ENCODE measurements at regions not wholly inside any gene's neighbourhood (a gene's known extent, or its start where the extent isn't known, plus 50 kb on each side); places are given as distances from the start of the nearest gene placed in this dataset.
"Not testable (repeated sequence)": the region's sequence is repeated elsewhere in the genome, so short reads cannot be mapped to it uniquely, and the experiment has no call there.

- no peak for DNase-seq (ENCODE audit: extremely low read depth in 1 of 11, low read depth in 9 of 11, low spot score in 4 of 11)
Measured at GRCh38 chr6:125568609-125569008, 180.8 kb upstream of the HEY2 start.

GRCh38 chr6:125570526-125570925 is 178.9 kb upstream of the HEY2 start:
- no peak for DNase-seq (ENCODE audit: extremely low read depth in 1 of 11, low read depth in 9 of 11, low spot score in 4 of 11)

GRCh38 chr6:125571207-125571755 is 178.2 kb upstream of the HEY2 start:
- DNase-seq (ENCODE audit: extremely low read depth in 1 of 11, low read depth in 9 of 11, low spot score in 4 of 11) = no peak

- DNase-seq (ENCODE audit: extremely low read depth in 1 of 11, low read depth in 9 of 11, low spot score in 4 of 11) = peak in 1 of 11 donors; percentile 28
Measured at GRCh38 chr6:125574604-125575003, 174.8 kb upstream of the HEY2 start.

GRCh38 chr6:125577124-125577662 is 172.2 kb upstream of the HEY2 start:
- no peak for DNase-seq (ENCODE audit: extremely low read depth in 1 of 11, low read depth in 9 of 11, low spot score in 4 of 11)

DNA sequence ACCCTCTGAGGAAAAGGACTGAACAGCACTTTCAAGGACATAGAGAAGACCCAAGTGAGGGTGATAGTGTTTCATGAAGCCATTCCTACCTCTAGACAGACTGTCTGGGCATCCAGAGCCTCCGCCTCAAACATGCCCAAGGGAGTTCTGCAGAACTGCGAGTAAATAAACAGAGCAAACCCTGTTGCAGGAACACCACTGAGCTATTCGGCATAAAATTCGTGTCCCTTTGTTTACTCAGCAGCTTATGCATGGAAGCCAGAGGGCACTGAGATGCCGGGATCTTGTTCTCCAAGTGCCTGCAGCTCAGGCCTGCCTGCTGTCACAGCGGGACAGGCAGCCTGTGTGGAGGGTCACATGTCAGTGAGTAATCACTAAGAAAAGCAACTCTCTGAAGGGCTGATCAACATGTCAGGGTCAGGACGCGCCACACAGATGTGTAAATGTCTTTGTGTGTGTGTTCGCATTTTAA is 164.9 kb upstream of the HEY2 start:
- peak in 2 of 11 donors; percentile 6 to 41 for DNase-seq (ENCODE audit: extremely low read depth in 1 of 11, low read depth in 9 of 11, low spot score in 4 of 11)

DNA sequence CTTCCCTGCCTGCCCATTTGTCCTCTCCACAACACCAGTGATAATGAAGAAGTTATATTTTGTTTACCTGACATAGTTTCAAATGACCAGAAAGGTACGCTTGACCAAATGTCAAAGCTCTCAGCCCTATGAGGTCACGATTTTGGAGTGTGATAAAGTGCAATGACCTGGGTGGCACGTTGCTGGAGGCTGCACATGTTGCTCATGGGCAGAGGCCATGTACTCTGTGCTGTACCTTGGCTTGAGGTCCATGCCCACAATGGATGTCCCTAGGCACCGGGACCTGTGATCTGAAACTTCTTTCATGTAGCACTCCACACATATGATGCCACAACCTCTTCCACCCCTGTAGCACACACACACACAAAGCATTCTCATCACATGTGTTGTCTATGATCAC is 164.0 kb upstream of the HEY2 start:
- no peak for DNase-seq (ENCODE audit: extremely low read depth in 1 of 11, low read depth in 9 of 11, low spot score in 4 of 11)

GRCh38 chr6:125586074-125586473 is 163.4 kb upstream of the HEY2 start:
- DNase-seq (ENCODE audit: extremely low read depth in 1 of 11, low read depth in 9 of 11, low spot score in 4 of 11) = no peak

DNA sequence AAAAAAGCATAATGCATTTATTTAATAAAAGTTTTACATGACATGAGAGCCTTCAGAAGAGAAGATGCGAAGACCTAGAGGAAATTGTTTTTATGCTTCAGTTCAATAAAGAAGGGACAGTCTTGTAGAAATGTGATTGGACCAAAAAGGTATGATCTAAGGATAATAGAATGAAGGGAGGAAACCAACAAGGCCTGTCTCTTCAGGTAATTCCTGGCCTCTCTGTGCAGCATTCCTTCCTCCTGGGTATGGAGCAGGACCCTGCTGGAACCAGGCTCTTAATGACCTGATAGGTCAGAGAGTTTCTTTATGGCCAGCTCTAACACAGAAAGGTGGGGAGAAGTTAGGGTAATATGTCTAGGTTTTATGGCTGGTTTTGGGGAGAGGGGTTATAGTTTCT is 162.8 kb upstream of the HEY2 start:
- no peak for DNase-seq (ENCODE audit: extremely low read depth in 1 of 11, low read depth in 9 of 11, low spot score in 4 of 11)

DNA sequence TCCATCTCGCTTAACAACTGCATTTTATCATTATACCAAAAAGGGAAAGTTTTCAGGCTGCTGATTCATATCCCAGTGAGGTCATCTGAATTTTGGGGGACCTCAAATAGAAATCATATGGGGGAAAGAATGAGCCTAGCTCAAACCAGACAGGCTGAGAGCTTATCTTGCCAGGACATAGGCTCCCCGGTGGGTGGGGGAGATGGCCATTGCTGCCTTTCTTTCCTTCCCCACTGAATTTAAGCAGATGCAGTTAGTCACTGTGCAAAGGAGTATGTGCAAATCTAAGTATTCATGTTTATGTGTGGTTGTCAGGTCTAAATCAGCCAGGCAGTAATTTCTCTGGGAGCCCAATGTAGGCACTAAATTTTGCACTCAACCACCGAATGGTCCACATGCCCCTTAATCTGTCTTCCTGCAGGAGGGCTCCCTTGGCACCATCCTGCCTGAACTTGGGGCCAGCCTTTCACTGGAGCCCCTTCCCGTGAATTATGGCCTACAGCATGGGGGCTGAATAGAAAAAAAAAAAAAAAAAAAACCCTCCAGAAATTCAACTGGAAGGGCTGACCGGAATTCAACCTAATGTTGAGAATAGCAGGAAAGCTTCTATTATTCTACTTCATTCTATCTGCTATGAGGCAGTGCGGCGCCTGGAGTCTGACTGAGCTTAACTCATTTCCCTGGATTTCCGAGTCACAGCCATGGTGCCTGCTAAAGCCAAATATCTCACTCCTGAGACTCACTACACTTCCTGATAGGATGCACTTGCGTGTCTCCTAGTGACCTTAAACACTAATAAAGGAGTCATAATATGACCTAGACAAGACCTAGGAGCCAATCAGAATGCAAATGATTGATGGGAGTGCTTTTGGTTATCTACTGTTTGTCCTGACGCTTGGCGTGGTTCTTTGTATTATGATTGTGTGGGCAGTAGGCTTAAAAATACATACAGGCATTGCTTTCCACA is 161.5 kb upstream of the HEY2 start:
- DNase-seq (ENCODE audit: extremely low read depth in 1 of 11, low read depth in 9 of 11, low spot score in 4 of 11) = no peak

DNA sequence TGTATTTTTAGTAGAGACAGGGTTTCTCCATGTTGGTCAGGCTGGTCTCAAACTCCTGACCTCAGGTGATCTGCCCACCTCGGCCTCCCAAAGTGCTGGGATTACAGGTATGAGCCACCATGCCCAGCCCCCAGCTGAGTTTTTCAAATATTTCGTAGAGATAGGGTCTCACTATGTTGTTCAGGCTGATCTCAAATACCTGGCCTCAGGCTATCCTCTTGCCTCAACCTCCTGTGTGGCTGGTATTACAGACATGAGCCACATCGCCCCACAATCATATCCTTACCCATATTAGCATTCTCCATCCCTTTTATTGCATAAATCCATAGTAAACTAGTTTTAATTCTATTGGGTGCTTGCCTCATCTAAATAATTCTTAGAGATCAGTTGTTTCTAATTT is 157.6 kb upstream of the HEY2 start:
- DNase-seq (ENCODE audit: extremely low read depth in 1 of 11, low read depth in 9 of 11, low spot score in 4 of 11) = not testable (repeated sequence)

DNA sequence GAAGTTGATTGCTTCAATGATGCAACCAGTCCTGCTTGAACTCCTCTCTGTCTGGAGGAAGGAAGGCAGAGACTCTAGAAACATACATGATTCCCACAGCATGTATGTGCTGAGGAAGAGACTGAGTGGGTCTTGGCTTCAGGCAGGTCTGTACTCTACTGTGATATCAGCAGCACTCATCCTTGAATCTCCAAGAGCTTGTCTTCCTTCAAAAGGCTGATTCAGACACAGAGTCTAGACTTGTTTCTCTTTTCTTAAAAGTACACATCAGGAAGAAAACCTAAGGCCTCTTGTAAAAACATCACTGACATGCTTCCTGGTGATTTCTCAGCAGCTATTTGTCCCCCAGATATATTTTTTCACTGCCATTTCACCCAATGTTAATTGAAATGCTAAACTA is 155.7 kb upstream of the HEY2 start:
- no peak for DNase-seq (ENCODE audit: extremely low read depth in 1 of 11, low read depth in 9 of 11, low spot score in 4 of 11)

DNA sequence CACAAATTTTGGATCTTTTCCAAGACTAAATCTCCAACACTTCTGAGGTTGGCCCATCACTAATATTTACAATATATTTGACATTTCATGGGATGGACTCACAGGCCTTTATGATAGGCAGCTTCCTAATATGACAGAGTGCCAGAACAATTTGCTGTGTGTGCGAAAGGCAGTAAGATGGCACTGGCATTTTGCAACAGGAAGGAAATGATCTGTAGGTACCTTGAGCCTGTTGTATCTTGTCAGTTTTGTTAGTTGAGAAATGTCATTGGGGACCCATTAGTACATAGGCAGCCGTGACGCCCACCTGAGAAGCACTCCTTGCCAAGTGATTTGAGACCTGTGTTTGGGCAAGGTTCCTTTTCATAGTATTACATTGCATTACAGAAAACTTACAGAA is 153.4 kb upstream of the HEY2 start:
- DNase-seq (ENCODE audit: extremely low read depth in 1 of 11, low read depth in 9 of 11, low spot score in 4 of 11) = no peak

DNA sequence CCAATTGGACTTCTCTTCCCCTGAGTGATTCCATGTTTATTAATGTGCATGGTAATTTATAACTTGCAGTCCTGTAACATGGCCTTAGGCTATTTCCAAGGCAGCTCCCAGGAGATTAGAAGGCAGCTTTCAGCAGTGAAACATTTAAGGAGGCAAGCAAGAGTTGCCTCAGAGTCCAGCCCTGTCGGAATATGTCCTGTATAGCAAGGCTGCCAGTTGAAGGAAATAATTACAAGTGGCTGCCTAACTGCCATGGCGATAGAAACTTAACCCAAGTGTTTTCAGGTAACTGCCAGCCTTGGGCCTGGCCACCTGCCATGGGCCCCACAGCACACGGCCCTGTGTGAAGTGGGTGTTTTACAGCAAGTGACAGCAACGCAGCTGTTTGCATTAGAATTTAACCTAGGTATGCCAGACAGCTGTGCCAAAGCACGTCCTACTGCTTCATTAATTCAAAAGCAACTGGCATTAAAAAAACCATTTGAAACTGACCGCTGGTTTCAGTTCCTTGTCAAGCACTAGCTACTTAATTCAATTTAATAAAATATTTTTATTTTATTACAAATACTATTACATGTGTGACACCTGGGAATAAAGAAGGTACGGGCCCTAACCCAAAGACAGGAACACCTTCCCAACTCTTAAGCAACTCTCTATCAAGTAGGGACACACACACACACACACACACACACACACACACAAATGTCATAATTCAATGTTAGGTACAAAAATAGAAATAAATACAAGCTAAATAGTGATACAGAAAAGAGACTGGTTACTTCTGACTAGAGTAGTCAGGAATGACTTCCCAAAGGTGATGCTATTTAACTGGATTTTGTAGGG is 151.8 kb upstream of the HEY2 start:
- peak in 5 of 11 donors; percentile 29 to 68 (median 47) for DNase-seq (ENCODE audit: extremely low read depth in 1 of 11, low read depth in 9 of 11, low spot score in 4 of 11)

DNA sequence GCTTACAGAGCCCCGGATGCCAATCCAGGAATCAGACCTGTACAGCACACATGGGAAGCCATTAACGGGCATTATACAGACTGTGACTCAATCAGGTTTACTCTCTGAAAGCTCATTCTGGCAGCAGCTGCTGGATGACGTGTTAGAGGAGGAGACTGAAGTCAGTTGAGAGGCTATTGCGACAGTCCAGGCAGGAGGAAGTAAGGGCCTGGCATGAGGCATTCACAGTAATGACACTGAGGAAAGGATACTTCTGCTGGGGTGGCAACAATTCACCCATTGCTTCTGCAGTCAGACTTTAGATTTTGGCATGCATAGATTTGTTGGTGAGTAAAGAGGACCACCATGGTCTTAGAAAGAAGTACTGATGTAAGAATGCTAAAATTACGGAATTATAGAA is 151.0 kb upstream of the HEY2 start:
- DNase-seq (ENCODE audit: extremely low read depth in 1 of 11, low read depth in 9 of 11, low spot score in 4 of 11) = peak in 1 of 11 donors; percentile 2

DNA sequence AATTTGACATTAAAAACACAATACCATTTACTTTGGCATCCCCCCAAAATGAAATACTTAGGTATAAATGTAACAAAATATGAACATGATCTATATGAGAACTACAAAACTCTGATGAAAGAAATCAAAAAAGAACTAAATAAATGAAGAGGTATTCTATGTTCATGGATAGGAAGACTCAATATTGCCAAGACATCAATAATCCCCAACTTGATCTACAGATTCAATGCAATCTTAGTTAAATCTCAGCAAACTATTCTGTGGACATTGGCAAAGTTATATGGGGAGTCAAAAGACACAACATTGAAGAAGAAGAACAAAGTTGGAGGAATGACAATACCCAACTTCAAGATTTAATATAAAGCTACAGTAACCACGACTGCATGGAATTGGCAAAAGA is 145.2 kb upstream of the HEY2 start:
- DNase-seq (ENCODE audit: extremely low read depth in 1 of 11, low read depth in 9 of 11, low spot score in 4 of 11) = no peak

- DNase-seq (ENCODE audit: extremely low read depth in 1 of 11, low read depth in 9 of 11, low spot score in 4 of 11) = peak in 9 of 11 donors; percentile 34 to 79 (median 57)
Measured at GRCh38 chr6:125611573-125612344, 137.7 kb upstream of the HEY2 start.

DNA sequence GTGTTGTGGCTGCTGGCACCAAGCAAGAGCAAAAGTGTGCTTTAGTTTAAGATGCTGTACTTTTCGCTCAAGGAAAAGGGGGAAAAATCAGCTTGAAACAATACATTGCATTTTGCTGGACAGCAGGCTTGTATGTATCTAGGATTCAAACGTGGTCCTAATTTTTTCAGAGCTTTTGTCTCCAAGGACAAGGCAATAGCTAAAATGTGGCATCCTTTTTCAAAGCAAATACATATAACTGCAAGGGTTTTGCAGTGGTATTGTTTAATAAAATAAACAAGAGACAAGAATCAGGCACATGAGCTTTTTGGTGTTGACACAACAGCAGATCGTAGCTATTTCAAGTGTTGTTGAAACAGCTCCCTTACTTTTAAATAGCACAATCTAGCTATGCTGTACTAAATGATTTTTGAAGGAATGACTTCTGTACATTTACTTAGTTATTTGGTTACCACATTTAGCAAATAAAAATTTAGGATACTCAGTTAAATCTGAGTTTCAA is 137.0 kb upstream of the HEY2 start:
- DNase-seq (ENCODE audit: extremely low read depth in 1 of 11, low read depth in 9 of 11, low spot score in 4 of 11) = no peak

Measured in renal cortex interstitium (tissue), 11 donors.